Endothelial cell (in vitro differentiated cells): ENCODE measurements at regions not wholly inside any gene's neighbourhood (a gene's known extent, or its start where the extent isn't known, plus 50 kb on each side); places are given as distances from the start of the nearest gene placed in this dataset.

Source experiments
- DNase-seq: peaks from one replicate; pipeline ENCODE4 v3.0.0; 2021; ENCODE audit warnings: low spot score
- H3K27ac Mint-ChIP-seq: one replicate; pipeline ENCODE4 v1.8.0; 2021; ENCODE audit warnings: mixed read lengths, inconsistent platforms; ENCODE audit not compliant: unreplicated experiment
- H3K27me3 Mint-ChIP-seq: one replicate; pipeline ENCODE4 v1.8.0; 2021; ENCODE audit warnings: mild to moderate bottlenecking, moderate library complexity, mixed read lengths, inconsistent platforms; ENCODE audit not compliant: unreplicated experiment
- H3K36me3 Mint-ChIP-seq: one replicate; pipeline ENCODE4 v1.8.0; 2021; ENCODE audit warnings: mild to moderate bottlenecking, low read depth, mixed read lengths, inconsistent platforms; ENCODE audit not compliant: unreplicated experiment
- H3K4me1 Mint-ChIP-seq: one replicate; pipeline ENCODE4 v1.8.0; 2021; ENCODE audit warnings: mild to moderate bottlenecking, mixed read lengths, inconsistent platforms; ENCODE audit not compliant: unreplicated experiment
- H3K4me3 Mint-ChIP-seq: one replicate; pipeline ENCODE4 v1.8.0; 2021; ENCODE audit warnings: mild to moderate bottlenecking, mixed read lengths, inconsistent platforms; ENCODE audit not compliant: unreplicated experiment
- H3K9me3 Mint-ChIP-seq: one replicate; pipeline ENCODE4 v1.8.0; 2021; ENCODE audit warnings: mixed read lengths, inconsistent platforms; ENCODE audit not compliant: unreplicated experiment
- TF ChIP-seq, protein P1 (sequence below): fragments of 200-600 bp; sonication (generic); IDR thresholded peaks from one replicate; pipeline ENCODE4 v1.5.0; 2021; ENCODE audit warnings: antibody characterized with exemption; ENCODE audit not compliant: unreplicated experiment

DNA sequence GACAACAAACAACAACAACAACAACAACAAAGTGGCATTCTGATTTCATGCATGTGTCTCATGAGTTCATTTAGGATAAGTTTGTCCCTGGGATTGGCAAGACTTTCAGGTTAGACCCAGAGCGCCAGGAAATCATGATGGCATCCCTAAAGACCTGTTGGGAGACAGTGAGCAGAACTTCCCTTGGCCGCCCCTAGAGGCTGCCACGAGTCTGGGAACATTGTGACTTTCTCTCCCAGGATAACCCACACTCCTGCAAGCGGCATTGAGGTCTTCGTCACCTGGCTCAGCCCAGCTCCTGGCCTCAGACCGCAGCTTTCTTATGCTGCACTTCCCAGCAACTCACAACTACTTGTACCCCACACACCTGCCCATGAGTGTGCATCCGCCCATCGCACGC lies 80.5 kb upstream of the RNF32 start:
- peak; percentile 37 for DNase-seq
- peak overlapping the region; percentile 59 for H3K27ac Mint-ChIP-seq

DNA sequence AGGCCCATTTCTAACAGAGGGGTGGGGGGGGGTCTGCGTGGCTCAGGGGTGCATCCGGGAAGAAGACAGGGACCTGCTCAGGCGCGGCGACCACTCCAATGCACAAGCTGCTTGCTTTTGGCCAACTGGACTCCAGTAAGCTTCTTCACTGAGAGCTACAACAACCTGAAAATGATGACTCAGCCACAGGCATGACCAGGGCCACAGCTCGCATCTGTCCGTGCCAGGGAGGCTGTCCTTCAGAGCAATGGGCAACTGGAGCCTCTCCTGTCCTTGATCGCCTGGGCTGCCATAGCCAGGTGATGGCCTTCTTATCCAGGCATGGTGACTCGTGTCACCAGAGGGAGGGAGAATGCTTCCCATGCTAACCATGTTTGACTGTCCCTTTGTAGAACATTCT lies 81.6 kb upstream of the RNF32 start:
- no peaks in the 10 kb centered on the region for H3K9me3 Mint-ChIP-seq
- TF ChIP-seq, protein P1, sequence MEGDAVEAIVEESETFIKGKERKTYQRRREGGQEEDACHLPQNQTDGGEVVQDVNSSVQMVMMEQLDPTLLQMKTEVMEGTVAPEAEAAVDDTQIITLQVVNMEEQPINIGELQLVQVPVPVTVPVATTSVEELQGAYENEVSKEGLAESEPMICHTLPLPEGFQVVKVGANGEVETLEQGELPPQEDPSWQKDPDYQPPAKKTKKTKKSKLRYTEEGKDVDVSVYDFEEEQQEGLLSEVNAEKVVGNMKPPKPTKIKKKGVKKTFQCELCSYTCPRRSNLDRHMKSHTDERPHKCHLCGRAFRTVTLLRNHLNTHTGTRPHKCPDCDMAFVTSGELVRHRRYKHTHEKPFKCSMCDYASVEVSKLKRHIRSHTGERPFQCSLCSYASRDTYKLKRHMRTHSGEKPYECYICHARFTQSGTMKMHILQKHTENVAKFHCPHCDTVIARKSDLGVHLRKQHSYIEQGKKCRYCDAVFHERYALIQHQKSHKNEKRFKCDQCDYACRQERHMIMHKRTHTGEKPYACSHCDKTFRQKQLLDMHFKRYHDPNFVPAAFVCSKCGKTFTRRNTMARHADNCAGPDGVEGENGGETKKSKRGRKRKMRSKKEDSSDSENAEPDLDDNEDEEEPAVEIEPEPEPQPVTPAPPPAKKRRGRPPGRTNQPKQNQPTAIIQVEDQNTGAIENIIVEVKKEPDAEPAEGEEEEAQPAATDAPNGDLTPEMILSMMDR, result no peak
- DNase-seq, result no peak
- no peak overlapping the region for H3K4me3 Mint-ChIP-seq
- no peak overlapping the region for H3K27ac Mint-ChIP-seq
- peaks cover 1% of the 10 kb centered on the region for H3K27me3 Mint-ChIP-seq
- H3K4me1 Mint-ChIP-seq, result peaks cover 16% of the 10 kb centered on the region
- peaks cover 7% of the 10 kb centered on the region for H3K36me3 Mint-ChIP-seq

More for the DNA sequence above, 80.5 kb upstream of the RNF32 start:
- H3K9me3 Mint-ChIP-seq, result peaks cover 2% of the 10 kb centered on the region
- peaks cover 11% of the 10 kb centered on the region for H3K36me3 Mint-ChIP-seq
- peaks cover 1% of the 10 kb centered on the region for H3K27me3 Mint-ChIP-seq
- TF ChIP-seq, protein P1, result peak; percentile 48
- peaks cover 16% of the 10 kb centered on the region for H3K4me1 Mint-ChIP-seq
- no peak overlapping the region for H3K4me3 Mint-ChIP-seq

DNA sequence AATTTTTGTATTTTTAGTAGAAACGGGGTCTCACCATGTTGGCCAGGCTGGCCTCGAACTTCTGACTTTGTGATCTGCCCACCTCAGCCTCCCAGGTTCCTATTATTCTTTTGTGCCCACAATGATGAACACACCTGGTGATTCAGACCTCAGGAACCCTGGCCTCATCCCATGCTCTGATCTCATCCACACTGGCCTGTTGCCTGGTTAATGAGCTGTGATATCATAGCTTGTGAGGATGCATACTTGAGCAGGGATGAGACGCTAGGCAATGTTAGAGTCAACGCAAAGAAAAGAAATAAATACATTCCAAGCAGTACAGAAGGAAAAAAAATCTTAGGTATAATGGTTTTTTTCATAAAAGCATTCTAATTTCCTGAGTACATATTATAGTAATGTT lies 82.4 kb upstream of the RNF32 start:
- no peak overlapping the region for H3K27ac Mint-ChIP-seq
- H3K4me3 Mint-ChIP-seq, result no peak overlapping the region
- H3K4me1 Mint-ChIP-seq, result peaks cover 16% of the 10 kb centered on the region
- no peaks in the 10 kb centered on the region for H3K36me3 Mint-ChIP-seq
- peaks cover 1% of the 10 kb centered on the region for H3K27me3 Mint-ChIP-seq
- TF ChIP-seq, protein P1, result no peak
- no peaks in the 10 kb centered on the region for H3K9me3 Mint-ChIP-seq
- DNase-seq, result no peak

DNA sequence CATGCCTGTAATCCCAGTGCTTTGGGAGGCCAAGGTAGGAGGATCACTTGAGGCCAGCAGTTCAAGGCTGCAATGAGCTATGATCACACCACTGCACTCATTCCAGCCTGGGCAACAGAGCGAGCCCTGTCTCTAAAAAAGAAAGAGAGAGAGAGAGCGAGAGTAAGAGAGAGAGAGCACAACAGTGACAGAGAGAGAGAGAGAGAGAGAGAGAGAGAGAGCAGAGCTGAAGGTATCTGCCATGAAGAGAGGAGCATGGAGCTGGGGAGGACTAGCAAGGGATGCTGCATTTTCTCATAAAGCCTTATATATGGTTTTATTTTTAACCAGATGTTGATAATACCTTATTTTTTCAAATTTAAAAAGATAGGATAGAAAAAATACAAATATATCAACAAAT lies 84.5 kb upstream of the RNF32 start:
- DNase-seq, result no peak
- no peaks in the 10 kb centered on the region for H3K36me3 Mint-ChIP-seq
- TF ChIP-seq, protein P1, result no peak
- no peak overlapping the region for H3K4me3 Mint-ChIP-seq
- H3K4me1 Mint-ChIP-seq, result peaks cover 10% of the 10 kb centered on the region
- no peaks in the 10 kb centered on the region for H3K27me3 Mint-ChIP-seq
- H3K9me3 Mint-ChIP-seq, result no peaks in the 10 kb centered on the region
- no peak overlapping the region for H3K27ac Mint-ChIP-seq

DNA sequence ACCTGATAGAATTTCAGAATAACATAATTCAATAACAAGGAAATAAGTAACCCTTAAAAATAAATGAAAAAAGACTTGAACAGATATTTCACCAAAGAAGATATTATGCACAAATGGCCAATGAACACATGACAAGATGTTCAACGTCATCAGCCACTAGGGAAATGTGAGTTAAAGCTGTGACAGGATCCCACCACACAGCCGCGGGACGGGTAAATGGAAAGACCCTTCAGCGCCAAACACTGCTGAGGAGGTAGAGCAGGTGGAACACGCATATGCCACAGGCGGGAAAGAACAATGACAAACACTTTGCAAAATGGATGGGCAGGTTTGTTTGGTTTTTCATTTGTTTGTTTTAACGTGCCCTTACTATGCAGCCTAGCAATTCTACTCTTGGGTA lies 86.1 kb upstream of the RNF32 start:
- TF ChIP-seq, protein P1, result no peak
- Mint-ChIP-seq H3K27me3 (no peaks in the 10 kb centered on the region), H3K4me3 (no peak overlapping the region), H3K27ac (no peak overlapping the region), H3K4me1 (no peaks in the 10 kb centered on the region), H3K9me3 (no peaks in the 10 kb centered on the region), H3K36me3 (no peaks in the 10 kb centered on the region)
- DNase-seq, result no peak
